ENCODE measurements at regions not wholly inside any gene's neighbourhood (a gene's known extent, or its start where the extent isn't known, plus 50 kb on each side); places are given as distances from the start of the nearest gene placed in this dataset.

- H3K9me3 ChIP-seq: no peaks in the 10 kb centered on the region
- H3K27ac Mint-ChIP-seq: no peak overlapping the region
- H3K4me3 ChIP-seq (ENCODE audit: control insufficient read depth in 1 of 2, extremely low read depth in 1 of 2, low read length in 1 of 2): no peak overlapping the region
- WGBS (ENCODE audit: insufficient coverage): 85% methylated on average over 2 of the region's 3 CpGs
- no peaks in the 10 kb centered on the region for H3K4me1 Mint-ChIP-seq
- H3K4me3 Mint-ChIP-seq: no peak overlapping the region
- ATAC-seq (replicated peaks in 1 of 4) (no peak), DNase-seq (no peak)
- CTCF ChIA-PET: no interaction called here
- H3K9me3 Mint-ChIP-seq: peaks cover 0 to 10% (median 4%) of the 10 kb centered on the region in 3 donors
- H3K27ac ChIP-seq (ENCODE audit: low read length): no peak overlapping the region
- H3K36me3 Mint-ChIP-seq: no peaks in the 10 kb centered on the region
- no peaks in the 10 kb centered on the region for H3K4me1 ChIP-seq (ENCODE audit: control insufficient read depth in 1 of 2, extremely low read depth in 1 of 2, insufficient read depth in 2 of 2, low read length in 2 of 2)
- H3K27me3 Mint-ChIP-seq: no peaks in the 10 kb centered on the region
- POLR2A ChIA-PET: no interaction called here
- no peaks in the 10 kb centered on the region for H3K27me3 ChIP-seq (replicated peaks in 1 of 2; ENCODE audit: control insufficient read depth in 2 of 2, extremely low read depth in 1 of 2, insufficient read depth in 2 of 2, low read length in 1 of 2)
- no peaks in the 10 kb centered on the region for H3K36me3 ChIP-seq (ENCODE audit: control insufficient read depth in 2 of 2, extremely low read depth in 1 of 2, insufficient read depth in 1 of 2, low read length in 1 of 2)
Observed at GRCh38 chr9:118533850-118534249, 829.6 kb downstream of the TLR4 start.

DNA sequence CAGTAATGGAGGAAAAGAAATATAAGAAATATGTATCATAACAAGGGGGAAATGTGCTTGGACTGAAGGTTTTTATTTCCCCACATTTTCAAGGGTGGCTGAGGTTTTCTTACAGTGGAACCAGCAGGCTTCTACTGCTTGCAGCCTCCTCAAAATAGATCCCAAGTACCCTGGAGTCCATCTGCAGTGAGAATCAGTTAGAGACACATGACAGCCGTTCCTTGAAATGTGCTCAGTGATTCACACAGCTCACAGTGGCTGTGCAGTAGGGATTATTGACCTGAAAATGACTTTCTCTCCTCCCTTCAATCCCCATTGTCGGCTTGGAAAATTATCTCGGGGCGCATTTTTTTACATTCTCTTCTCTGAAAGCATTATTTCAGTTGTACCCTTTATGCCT lies 832.0 kb downstream of the TLR4 start:
- WGBS (ENCODE audit: insufficient coverage): no CpG with 5 or more reads among the region's 4 CpGs
- no peak for ATAC-seq (replicated peaks in 1 of 4)
- no peaks in the 10 kb centered on the region for H3K27me3 ChIP-seq (replicated peaks in 1 of 2; ENCODE audit: control insufficient read depth in 2 of 2, extremely low read depth in 1 of 2, insufficient read depth in 2 of 2, low read length in 1 of 2)

GRCh38 chr9:118538959-118539358 lies 830.3 kb downstream of the BRINP1 start:
- 80% methylated on average over 1 of the region's 2 CpGs for WGBS (ENCODE audit: insufficient coverage)
- H3K36me3 ChIP-seq (ENCODE audit: control insufficient read depth in 2 of 2, extremely low read depth in 1 of 2, insufficient read depth in 1 of 2, low read length in 1 of 2): no peaks in the 10 kb centered on the region

More for the DNA sequence above, 832.0 kb downstream of the TLR4 start:
- Histone ChIP-seq H3K36me3 (ENCODE audit: control insufficient read depth in 2 of 2, extremely low read depth in 1 of 2, insufficient read depth in 1 of 2, low read length in 1 of 2) (no peaks in the 10 kb centered on the region), H3K4me1 (ENCODE audit: control insufficient read depth in 1 of 2, extremely low read depth in 1 of 2, insufficient read depth in 2 of 2, low read length in 2 of 2) (no peaks in the 10 kb centered on the region), H3K27ac (ENCODE audit: low read length) (no peak overlapping the region), H3K9me3 (no peaks in the 10 kb centered on the region), H3K4me3 (ENCODE audit: control insufficient read depth in 1 of 2, extremely low read depth in 1 of 2, low read length in 1 of 2) (no peak overlapping the region)
- H3K4me3 Mint-ChIP-seq: no peak overlapping the region
- no peak overlapping the region for H3K27ac Mint-ChIP-seq
- H3K9me3 Mint-ChIP-seq: peaks cover 0 to 10% (median 6%) of the 10 kb centered on the region in 3 donors
- CTCF ChIA-PET: no interaction called here
- no peaks in the 10 kb centered on the region for H3K36me3 Mint-ChIP-seq
- no peaks in the 10 kb centered on the region for H3K4me1 Mint-ChIP-seq
- H3K27me3 Mint-ChIP-seq: no peaks in the 10 kb centered on the region
- no peak for DNase-seq
- POLR2A ChIA-PET: no interaction called here

GRCh38 chr9:118553465-118553864 lies 815.8 kb downstream of the BRINP1 start:
- ChIA-PET POLR2A (no interaction called here), CTCF (no interaction called here)
- H3K27ac ChIP-seq (ENCODE audit: low read length): no peak overlapping the region
- H3K9me3 ChIP-seq: no peaks in the 10 kb centered on the region
- no peaks in the 10 kb centered on the region for H3K27me3 ChIP-seq (replicated peaks in 1 of 2; ENCODE audit: control insufficient read depth in 2 of 2, extremely low read depth in 1 of 2, insufficient read depth in 2 of 2, low read length in 1 of 2)
- Mint-ChIP-seq H3K27ac (no peak overlapping the region), H3K9me3 (peaks cover 13 to 22% (median 14%) of the 10 kb centered on the region in 3 donors), H3K4me1 (no peaks in the 10 kb centered on the region), H3K36me3 (no peaks in the 10 kb centered on the region), H3K27me3 (no peaks in the 10 kb centered on the region), H3K4me3 (no peak overlapping the region)
- DNase-seq (no peak), ATAC-seq (replicated peaks in 1 of 4) (no peak)
- no peak overlapping the region for H3K4me3 ChIP-seq (ENCODE audit: control insufficient read depth in 1 of 2, extremely low read depth in 1 of 2, low read length in 1 of 2)
- no peaks in the 10 kb centered on the region for H3K36me3 ChIP-seq (ENCODE audit: control insufficient read depth in 2 of 2, extremely low read depth in 1 of 2, insufficient read depth in 1 of 2, low read length in 1 of 2)
- H3K4me1 ChIP-seq (ENCODE audit: control insufficient read depth in 1 of 2, extremely low read depth in 1 of 2, insufficient read depth in 2 of 2, low read length in 2 of 2): no peaks in the 10 kb centered on the region
- no CpG with 5 or more reads among the region's 1 CpG for WGBS (ENCODE audit: insufficient coverage)

More at GRCh38 chr9:118538959-118539358, 830.3 kb downstream of the BRINP1 start:
- Mint-ChIP-seq H3K4me3 (no peak overlapping the region), H3K27ac (no peak overlapping the region), H3K36me3 (no peaks in the 10 kb centered on the region), H3K27me3 (no peaks in the 10 kb centered on the region), H3K4me1 (no peaks in the 10 kb centered on the region), H3K9me3 (peaks cover 3 to 6% (median 6%) of the 10 kb centered on the region in 3 donors)
- no peaks in the 10 kb centered on the region for H3K4me1 ChIP-seq (ENCODE audit: control insufficient read depth in 1 of 2, extremely low read depth in 1 of 2, insufficient read depth in 2 of 2, low read length in 2 of 2)
- H3K4me3 ChIP-seq (ENCODE audit: control insufficient read depth in 1 of 2, extremely low read depth in 1 of 2, low read length in 1 of 2): no peak overlapping the region
- POLR2A ChIA-PET: no interaction called here
- no peaks in the 10 kb centered on the region for H3K9me3 ChIP-seq
- no peak overlapping the region for H3K27ac ChIP-seq (ENCODE audit: low read length)
- CTCF ChIA-PET: no interaction called here
- H3K27me3 ChIP-seq (replicated peaks in 1 of 2; ENCODE audit: control insufficient read depth in 2 of 2, extremely low read depth in 1 of 2, insufficient read depth in 2 of 2, low read length in 1 of 2): no peaks in the 10 kb centered on the region
- ATAC-seq (replicated peaks in 1 of 4) (no peak), DNase-seq (no peak)

DNA sequence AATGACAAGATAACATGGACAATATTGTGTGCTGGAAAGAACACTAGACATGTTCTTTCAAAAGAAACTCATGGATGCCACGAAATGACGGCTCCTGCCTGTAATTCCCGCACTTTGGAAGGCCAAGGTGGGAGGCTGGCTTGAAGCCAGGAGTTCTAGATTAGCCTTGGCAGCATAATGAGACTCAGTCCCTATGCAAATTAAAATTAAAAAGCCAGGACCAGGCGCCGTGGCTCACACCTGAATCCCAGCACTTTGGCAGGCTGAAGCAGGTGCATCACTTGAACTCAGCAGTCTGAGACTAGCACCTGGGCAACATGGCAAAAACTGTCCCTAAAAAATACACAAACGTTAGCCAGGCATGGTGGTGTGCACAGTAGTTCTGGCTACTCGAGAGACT lies 814.2 kb downstream of the BRINP1 start:
- ChIA-PET POLR2A (no interaction called here), CTCF (interaction anchor here in 1 of 2 donors (0.5 kb wide), 1 partner anchor 35 kb away, joined by 3 read pairs; no protein-coding TSS in a partner anchor)
- H3K36me3 Mint-ChIP-seq: no peaks in the 10 kb centered on the region
- H3K27me3 ChIP-seq (replicated peaks in 1 of 2; ENCODE audit: control insufficient read depth in 2 of 2, extremely low read depth in 1 of 2, insufficient read depth in 2 of 2, low read length in 1 of 2): no peaks in the 10 kb centered on the region
- DNase-seq (no peak), ATAC-seq (replicated peaks in 1 of 4) (no peak)
- no peak overlapping the region for H3K27ac ChIP-seq (ENCODE audit: low read length)
- no peaks in the 10 kb centered on the region for H3K4me1 ChIP-seq (ENCODE audit: control insufficient read depth in 1 of 2, extremely low read depth in 1 of 2, insufficient read depth in 2 of 2, low read length in 2 of 2)
- H3K27ac Mint-ChIP-seq: no peak overlapping the region
- no peaks in the 10 kb centered on the region for H3K9me3 ChIP-seq
- 68% methylated on average over 7 of the region's 7 CpGs for WGBS (ENCODE audit: insufficient coverage)
- H3K9me3 Mint-ChIP-seq: peaks cover 13 to 14% (median 14%) of the 10 kb centered on the region in 3 donors
- H3K4me1 Mint-ChIP-seq: no peaks in the 10 kb centered on the region
- H3K4me3 Mint-ChIP-seq: no peak overlapping the region
- H3K36me3 ChIP-seq (ENCODE audit: control insufficient read depth in 2 of 2, extremely low read depth in 1 of 2, insufficient read depth in 1 of 2, low read length in 1 of 2): no peaks in the 10 kb centered on the region
- H3K4me3 ChIP-seq (ENCODE audit: control insufficient read depth in 1 of 2, extremely low read depth in 1 of 2, low read length in 1 of 2): no peak overlapping the region
- no peaks in the 10 kb centered on the region for H3K27me3 Mint-ChIP-seq

DNA sequence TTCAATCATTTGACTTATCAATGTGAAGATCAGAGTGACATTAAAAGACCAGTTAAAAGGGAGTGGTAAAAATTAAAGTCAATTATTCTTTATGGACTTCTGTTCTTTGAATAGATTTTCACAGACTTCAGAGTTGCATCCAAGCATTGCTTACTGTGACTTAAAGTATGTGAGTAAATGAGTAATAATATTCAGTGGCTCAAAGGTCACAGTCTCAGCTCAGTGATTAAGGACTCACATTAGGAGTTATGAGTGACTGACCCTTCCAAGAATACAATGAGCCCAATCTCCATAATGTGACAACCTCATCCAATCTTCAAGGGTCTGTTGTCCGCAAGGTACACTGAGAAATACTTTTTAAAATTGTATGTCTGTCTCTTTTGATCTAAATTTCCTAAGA lies 811.2 kb downstream of the BRINP1 start:
- Histone ChIP-seq H3K4me3 (ENCODE audit: control insufficient read depth in 1 of 2, extremely low read depth in 1 of 2, low read length in 1 of 2) (no peak overlapping the region), H3K4me1 (ENCODE audit: control insufficient read depth in 1 of 2, extremely low read depth in 1 of 2, insufficient read depth in 2 of 2, low read length in 2 of 2) (no peaks in the 10 kb centered on the region), H3K27ac (ENCODE audit: low read length) (no peak overlapping the region), H3K9me3 (no peaks in the 10 kb centered on the region), H3K36me3 (ENCODE audit: control insufficient read depth in 2 of 2, extremely low read depth in 1 of 2, insufficient read depth in 1 of 2, low read length in 1 of 2) (no peaks in the 10 kb centered on the region), H3K27me3 (replicated peaks in 1 of 2; ENCODE audit: control insufficient read depth in 2 of 2, extremely low read depth in 1 of 2, insufficient read depth in 2 of 2, low read length in 1 of 2) (no peaks in the 10 kb centered on the region)
- DNase-seq (no peak), ATAC-seq (replicated peaks in 1 of 4) (no peak)
- H3K4me1 Mint-ChIP-seq: no peaks in the 10 kb centered on the region
- no peaks in the 10 kb centered on the region for H3K36me3 Mint-ChIP-seq
- ChIA-PET POLR2A (no interaction called here), CTCF (no interaction called here)
- H3K4me3 Mint-ChIP-seq: no peak overlapping the region
- H3K27ac Mint-ChIP-seq: no peak overlapping the region
- WGBS (ENCODE audit: insufficient coverage): no CpG with 5 or more reads among the region's 1 CpG
- no peaks in the 10 kb centered on the region for H3K27me3 Mint-ChIP-seq
- H3K9me3 Mint-ChIP-seq: peaks cover 13 to 15% (median 14%) of the 10 kb centered on the region in 3 donors

DNA sequence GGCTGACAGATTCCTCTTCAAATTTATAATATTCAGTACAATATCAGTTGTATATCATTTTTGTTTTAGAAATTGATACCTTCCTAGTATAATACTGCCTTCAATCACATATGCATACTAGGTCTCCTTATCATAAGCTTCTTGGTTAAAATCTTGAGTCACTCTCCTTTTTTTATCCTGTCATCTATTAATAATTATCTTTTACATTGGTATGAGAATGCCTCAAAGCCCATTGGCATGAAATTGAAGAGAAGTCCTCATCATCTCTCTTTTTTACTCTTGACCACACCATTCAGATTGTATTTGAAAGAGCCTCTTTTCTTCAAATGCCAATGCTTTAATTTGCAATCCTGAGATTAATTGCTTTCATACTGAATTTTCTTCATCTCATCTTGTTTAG lies 810.3 kb downstream of the BRINP1 start:
- ChIA-PET CTCF (no interaction called here), POLR2A (no interaction called here)
- ATAC-seq (replicated peaks in 1 of 4) (no peak), DNase-seq (no peak)
- Mint-ChIP-seq H3K4me3 (no peak overlapping the region), H3K4me1 (no peaks in the 10 kb centered on the region), H3K27ac (no peak overlapping the region), H3K36me3 (no peaks in the 10 kb centered on the region), H3K9me3 (peaks cover 13 to 18% (median 14%) of the 10 kb centered on the region in 3 donors), H3K27me3 (no peaks in the 10 kb centered on the region)
- no peaks in the 10 kb centered on the region for H3K27me3 ChIP-seq (replicated peaks in 1 of 2; ENCODE audit: control insufficient read depth in 2 of 2, extremely low read depth in 1 of 2, insufficient read depth in 2 of 2, low read length in 1 of 2)
- no peaks in the 10 kb centered on the region for H3K9me3 ChIP-seq
- H3K27ac ChIP-seq (ENCODE audit: low read length): no peak overlapping the region
- no peaks in the 10 kb centered on the region for H3K4me1 ChIP-seq (ENCODE audit: control insufficient read depth in 1 of 2, extremely low read depth in 1 of 2, insufficient read depth in 2 of 2, low read length in 2 of 2)
- H3K36me3 ChIP-seq (ENCODE audit: control insufficient read depth in 2 of 2, extremely low read depth in 1 of 2, insufficient read depth in 1 of 2, low read length in 1 of 2): no peaks in the 10 kb centered on the region
- H3K4me3 ChIP-seq (ENCODE audit: control insufficient read depth in 1 of 2, extremely low read depth in 1 of 2, low read length in 1 of 2): no peak overlapping the region

Measured in T-cell (primary cell).